Esophagus muscularis mucosa (tissue), 4 donors: ENCODE measurements at regions not wholly inside any gene's neighbourhood (a gene's known extent, or its start where the extent isn't known, plus 50 kb on each side); places are given as distances from the start of the nearest gene placed in this dataset.
"Not testable (repeated sequence)": the region's sequence is repeated elsewhere in the genome, so short reads cannot be mapped to it uniquely, and the experiment has no call there.

ENCODE experiments used
- DNase-seq: peaks from one replicate; pipeline ENCODE4 v3.0.0-alpha.2; 2017; ENCODE audit errors: extremely low spot score
- H3K27ac ChIP-seq, 4 donors: fragments of 200-600 bp; sonication (generic); replicated peaks in 1 of 4; 1 replicate in 3 of 4; 2 replicates in 1 of 4; pipeline ENCODE4 v1.5.1; 2016 to 2019; ENCODE audit warnings: mild to moderate bottlenecking in 1 of 4
- H3K27me3 ChIP-seq, 4 donors: fragments of 200-600 bp; sonication (generic); one replicate each; pipeline versions ENCODE4 v1.5.1 to v1.6.0; 2016 to 2019
- H3K36me3 ChIP-seq, 4 donors: fragments of 200-600 bp; sonication (generic); one replicate each; pipeline ENCODE4 v1.5.1; 2016 to 2019
- H3K4me1 ChIP-seq, 4 donors: fragments of 200-600 bp; sonication (generic); one replicate each; pipeline ENCODE4 v1.5.1; 2016 to 2019
- H3K4me3 ChIP-seq, 4 donors: fragments of 200-600 bp; sonication (generic); 1 replicate in 2 of 4; 2 replicates in 2 of 4; pipeline ENCODE4 v1.5.1; 2016 to 2019; ENCODE audit warnings: mild to moderate bottlenecking in 4 of 4, moderate library complexity in 1 of 4
- H3K9me3 ChIP-seq, 4 donors: fragments of 200-600 bp; sonication (generic); 1 replicate in 3 of 4; 2 replicates in 1 of 4; pipeline ENCODE4 v1.5.1; 2016 to 2019
- EP300 ChIP-seq: sonication (generic); formaldehyde crosslinking; IDR thresholded peaks from one replicate; pipeline ENCODE4 v1.6.1; 2017; ENCODE audit warnings: antibody characterized with exemption
- POLR2A ChIP-seq: fragments of 450-650 bp; IDR thresholded peaks from one replicate; pipeline ENCODE4 v1.6.1; 2017; ENCODE audit warnings: antibody characterized with exemption, moderate library complexity, mild to moderate bottlenecking, low read depth
- POLR2AphosphoS5 ChIP-seq, 2 donors: sonication (generic); formaldehyde crosslinking; IDR thresholded peaks; one replicate each; pipeline ENCODE4 v1.6.1; 2017; ENCODE audit warnings: antibody characterized with exemption in 2 of 2
- WGBS: methylation state at CpG from one replicate; pipeline ENCODE4 v1.1.5; 2018; 5-methylcytosine and 5-hydroxymethylcytosine counted together
- intact Hi-C: fragments of 100-400 bp; cut with DNase I; formaldehyde crosslinking; loops from one replicate; pipeline ENCODE4 v1.15.1; 2023
- TF ChIP-seq, protein P1 (sequence below), 3 experiments: fragments of 200-600 bp in 2 of 3; fragments of 450-650 bp in 1 of 3; sonication (generic) in 2 of 3; IDR thresholded peaks; one replicate each; pipeline ENCODE4 v1.5.1; 2017 to 2019; ENCODE audit warnings: antibody characterized with exemption in 3 of 3, mild to moderate bottlenecking in 2 of 3, moderate library complexity in 1 of 3

GRCh38 chr14:44847526-44848309 is 114.0 kb downstream of the KLHL28 start:
- Histone ChIP-seq H3K4me3 (no peak overlapping the region), H3K27ac (no peak overlapping the region), H3K36me3 (no peaks in the 10 kb centered on the region), H3K27me3 (no peaks in the 10 kb centered on the region), H3K9me3 (no peaks in the 10 kb centered on the region), H3K4me1 (no peaks in the 10 kb centered on the region)
- DNase-seq, result no peak
- WGBS, result 86% methylated on average over 8 of the region's 8 CpGs
- intact Hi-C loops, result no loop called here
- no peak for TF ChIP-seq POLR2A
- TF ChIP-seq EP300, result no peak
- TF ChIP-seq, protein P1, sequence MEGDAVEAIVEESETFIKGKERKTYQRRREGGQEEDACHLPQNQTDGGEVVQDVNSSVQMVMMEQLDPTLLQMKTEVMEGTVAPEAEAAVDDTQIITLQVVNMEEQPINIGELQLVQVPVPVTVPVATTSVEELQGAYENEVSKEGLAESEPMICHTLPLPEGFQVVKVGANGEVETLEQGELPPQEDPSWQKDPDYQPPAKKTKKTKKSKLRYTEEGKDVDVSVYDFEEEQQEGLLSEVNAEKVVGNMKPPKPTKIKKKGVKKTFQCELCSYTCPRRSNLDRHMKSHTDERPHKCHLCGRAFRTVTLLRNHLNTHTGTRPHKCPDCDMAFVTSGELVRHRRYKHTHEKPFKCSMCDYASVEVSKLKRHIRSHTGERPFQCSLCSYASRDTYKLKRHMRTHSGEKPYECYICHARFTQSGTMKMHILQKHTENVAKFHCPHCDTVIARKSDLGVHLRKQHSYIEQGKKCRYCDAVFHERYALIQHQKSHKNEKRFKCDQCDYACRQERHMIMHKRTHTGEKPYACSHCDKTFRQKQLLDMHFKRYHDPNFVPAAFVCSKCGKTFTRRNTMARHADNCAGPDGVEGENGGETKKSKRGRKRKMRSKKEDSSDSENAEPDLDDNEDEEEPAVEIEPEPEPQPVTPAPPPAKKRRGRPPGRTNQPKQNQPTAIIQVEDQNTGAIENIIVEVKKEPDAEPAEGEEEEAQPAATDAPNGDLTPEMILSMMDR (IDR thresholded peaks at IDR 0.05), result no peak

DNA sequence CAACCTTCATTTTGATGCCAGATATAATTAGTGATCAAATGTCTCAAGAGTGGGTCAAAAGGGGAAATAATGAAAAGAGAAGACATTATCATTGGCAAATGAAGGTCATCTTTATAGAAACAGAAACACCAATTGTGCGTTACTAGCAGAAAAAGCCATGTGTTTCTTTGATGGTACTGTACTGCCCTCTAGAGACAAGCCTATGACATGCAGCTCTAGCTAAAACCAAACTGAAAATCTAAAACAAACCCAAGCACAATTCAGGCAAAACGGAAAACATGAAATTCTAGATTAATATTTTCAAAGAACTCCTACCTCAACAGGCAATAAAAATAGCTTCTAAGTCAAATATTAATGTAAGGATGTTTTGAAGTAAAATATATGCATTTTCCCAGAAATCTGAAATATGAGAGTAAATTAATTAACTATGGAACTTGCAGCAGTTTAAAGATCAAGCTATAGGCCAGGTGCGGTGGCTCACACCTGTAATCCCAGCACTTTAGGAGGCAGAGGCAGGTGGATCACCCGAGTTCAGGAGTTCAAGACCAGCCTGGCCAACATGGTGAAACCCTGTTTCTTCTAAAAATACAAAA is 115.4 kb downstream of the KLHL28 start:
- intact Hi-C loops, result no loop called here
- Histone ChIP-seq H3K4me1 (no peaks in the 10 kb centered on the region), H3K4me3 (no peak overlapping the region), H3K27ac (no peak overlapping the region), H3K27me3 (no peaks in the 10 kb centered on the region), H3K36me3 (no peaks in the 10 kb centered on the region), H3K9me3 (peaks cover 0 to 3% (median 0%) of the 10 kb centered on the region in 4 donors)
- no peak for DNase-seq
- WGBS, result 28% methylated on average over 4 of the region's 4 CpGs
- TF ChIP-seq POLR2A, result no peak
- TF ChIP-seq, protein P1 (IDR thresholded peaks at IDR 0.05), result peak; percentile 64 to 83 (median 72)

- H3K27ac ChIP-seq, intact Hi-C loops, H3K4me3 ChIP-seq, H3K27me3 ChIP-seq, DNase-seq, H3K36me3 ChIP-seq, H3K9me3 ChIP-seq, H3K4me1 ChIP-seq: not testable (repeated sequence)
- 84% methylated on average over 9 of the region's 9 CpGs for WGBS
These were observed 125.8 kb downstream of the KLHL28 start for GRCh38 chr14:44835928-44836327.

- TF ChIP-seq POLR2A (no peak), POLR2AphosphoS5 (IDR thresholded peaks at IDR 0.05) (no peak), EP300 (no peak)
- TF ChIP-seq, protein P1 (IDR thresholded peaks at IDR 0.05), result no peak
- intact Hi-C loops, result no loop called here
These were observed 128.2 kb downstream of the KLHL28 start for GRCh38 chr14:44833376-44834060.

DNA sequence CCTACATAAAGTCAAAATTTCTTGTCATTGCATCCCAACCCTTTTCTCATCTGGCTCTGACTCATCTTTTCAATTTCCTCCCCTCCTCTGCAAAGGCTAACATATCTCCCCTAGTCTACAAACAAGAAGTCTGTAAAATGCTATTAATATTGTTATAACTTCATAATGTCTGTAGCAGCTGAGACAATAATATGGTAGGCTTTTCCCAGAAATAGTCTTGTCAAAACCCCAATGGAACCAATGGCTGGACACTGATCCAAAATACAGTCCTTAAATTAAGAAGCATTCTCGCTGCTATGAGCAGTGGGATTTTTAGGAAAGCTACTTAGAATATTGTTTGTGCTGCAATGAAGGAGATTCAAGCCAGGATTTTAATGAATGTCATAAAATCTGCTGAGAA is 131.4 kb downstream of the KLHL28 start:
- 79% methylated on average over 1 of the region's 1 CpG for WGBS
- Histone ChIP-seq H3K27ac (no peak overlapping the region), H3K27me3 (no peaks in the 10 kb centered on the region), H3K4me1 (peaks cover 0 to 6% (median 3%) of the 10 kb centered on the region in 4 donors), H3K36me3 (no peaks in the 10 kb centered on the region), H3K9me3 (no peaks in the 10 kb centered on the region), H3K4me3 (no peak overlapping the region)
- no peak for DNase-seq
- intact Hi-C loops, result no loop called here
- TF ChIP-seq, protein P1 (IDR thresholded peaks at IDR 0.05), result no peak
- TF ChIP-seq POLR2A (no peak), EP300 (no peak), POLR2AphosphoS5 (IDR thresholded peaks at IDR 0.05) (no peak)

More at GRCh38 chr14:44833376-44834060, 128.2 kb downstream of the KLHL28 start:
- Histone ChIP-seq H3K27ac (no peak overlapping the region), H3K4me1 (peaks cover 0 to 6% (median 3%) of the 10 kb centered on the region in 4 donors), H3K36me3 (no peaks in the 10 kb centered on the region), H3K4me3 (no peak overlapping the region), H3K9me3 (no peaks in the 10 kb centered on the region), H3K27me3 (no peaks in the 10 kb centered on the region)
- DNase-seq, result no peak
- WGBS, result 16% methylated on average over 1 of the region's 1 CpG
